ENCODE measurements at regions not wholly inside any gene's neighbourhood (a gene's known extent, or its start where the extent isn't known, plus 50 kb on each side); places are given as distances from the start of the nearest gene placed in this dataset.
"Not testable (repeated sequence)": the region's sequence is repeated elsewhere in the genome, so short reads cannot be mapped to it uniquely, and the experiment has no call there.

DNA sequence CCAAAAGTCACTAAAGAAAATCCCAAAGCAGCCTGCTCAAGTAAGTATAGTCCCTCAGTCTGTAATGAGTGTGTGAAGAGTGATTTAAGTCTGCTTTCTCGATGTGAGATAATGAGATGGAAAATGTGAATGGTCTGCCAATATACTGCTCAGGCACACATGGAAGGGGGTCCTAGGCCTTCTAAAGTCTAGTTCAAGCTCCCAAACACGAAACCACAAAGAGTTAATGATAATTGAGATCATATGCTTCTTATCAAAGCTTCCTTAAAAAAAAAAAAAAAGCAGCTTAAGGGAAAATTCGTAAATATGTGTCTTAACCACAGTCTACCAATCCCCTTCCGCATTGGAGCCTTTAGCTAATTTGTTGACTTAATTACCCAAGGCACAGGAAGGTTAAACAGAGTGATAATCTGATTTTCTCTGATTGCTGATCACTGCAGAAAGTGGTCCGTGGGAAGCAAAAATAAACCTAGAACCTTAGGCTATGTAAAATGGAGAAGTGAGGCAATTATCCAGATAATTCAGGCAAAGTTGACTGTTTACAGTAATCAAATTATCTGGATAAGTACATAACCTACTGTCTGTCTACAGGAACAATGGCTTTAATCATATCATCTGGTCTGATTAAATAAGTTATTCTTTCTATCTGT lies 172.9 kb downstream of the MBL2 start:
- no peak for DNase-seq (ENCODE audit: low spot score)

DNA sequence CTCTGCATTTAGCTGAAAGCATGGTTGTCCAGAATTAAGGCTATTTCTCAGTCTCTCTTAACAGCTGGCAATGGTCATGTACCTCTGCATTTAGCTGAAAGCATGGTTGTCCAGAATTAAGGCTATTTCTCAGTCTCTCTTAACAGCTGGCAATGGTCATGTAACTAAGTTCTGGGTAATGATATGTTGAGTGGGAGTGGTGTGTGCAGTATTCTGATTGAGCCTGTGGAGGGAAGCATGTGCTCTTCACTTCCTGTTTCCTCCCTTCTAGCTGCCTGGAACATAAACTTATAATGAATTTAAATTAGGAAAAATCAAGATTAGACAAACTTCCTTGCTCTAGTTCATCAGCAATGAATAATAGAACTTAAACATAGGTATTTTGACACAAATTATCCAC lies 168.5 kb downstream of the MBL2 start:
- DNase-seq (ENCODE audit: low spot score) = not testable (repeated sequence)

DNA sequence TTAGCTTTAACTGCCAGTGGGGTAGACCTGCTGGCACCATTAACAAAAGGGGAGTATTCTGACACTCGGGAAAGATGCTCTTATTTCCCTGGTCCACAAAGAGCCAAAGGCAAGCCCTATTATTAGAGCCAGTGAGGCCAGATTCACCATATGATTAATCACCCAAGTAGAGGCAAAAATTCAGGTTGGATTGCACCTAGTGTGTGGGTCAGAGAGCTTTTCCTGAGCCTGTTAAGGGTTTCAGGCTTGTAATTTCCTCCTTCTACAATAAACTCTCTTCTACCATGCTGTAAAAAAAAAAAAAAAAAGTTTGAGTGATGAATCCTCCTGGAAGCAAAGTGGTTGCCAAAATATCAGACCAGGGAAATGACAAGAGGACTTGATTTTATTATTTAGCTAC lies 163.5 kb downstream of the MBL2 start:
- DNase-seq (ENCODE audit: low spot score) = no peak

- no peak for DNase-seq (ENCODE audit: low spot score)
Measured at GRCh38 chr10:52609626-52610240, 162.9 kb downstream of the MBL2 start.

GRCh38 chr10:52615331-52615730 lies 157.3 kb downstream of the MBL2 start:
- no peak for DNase-seq (ENCODE audit: low spot score)

DNA sequence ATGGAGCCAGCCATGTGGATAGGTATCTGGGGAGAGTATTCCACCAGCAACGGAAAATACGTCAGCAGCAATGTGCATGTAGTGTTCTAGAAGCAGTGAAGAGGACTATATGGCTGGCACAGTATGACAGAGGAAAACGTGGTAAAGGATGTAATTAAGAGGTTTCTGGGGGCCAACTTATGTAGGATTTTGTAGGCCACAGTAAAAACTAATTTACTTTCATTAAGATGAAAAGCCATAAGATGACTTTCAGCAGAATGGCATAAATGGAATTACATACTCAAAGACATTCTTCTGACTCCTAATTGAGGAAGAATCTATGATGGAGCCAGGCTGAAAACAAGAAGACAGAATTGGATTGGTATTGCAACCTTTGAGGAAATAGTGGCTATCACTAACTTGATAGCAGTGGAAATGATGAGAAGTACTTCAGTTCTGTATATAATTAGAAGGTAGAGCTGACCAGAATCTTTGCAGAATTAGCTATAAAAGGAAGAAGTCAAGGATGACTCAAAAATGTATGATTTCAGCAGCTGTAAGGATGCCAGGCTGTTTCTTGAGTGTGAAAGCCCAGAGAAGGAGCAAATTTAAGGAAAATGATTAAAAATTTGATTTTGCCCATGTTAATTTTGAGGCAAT lies 156.7 kb downstream of the MBL2 start:
- no peak for DNase-seq (ENCODE audit: low spot score)

DNA sequence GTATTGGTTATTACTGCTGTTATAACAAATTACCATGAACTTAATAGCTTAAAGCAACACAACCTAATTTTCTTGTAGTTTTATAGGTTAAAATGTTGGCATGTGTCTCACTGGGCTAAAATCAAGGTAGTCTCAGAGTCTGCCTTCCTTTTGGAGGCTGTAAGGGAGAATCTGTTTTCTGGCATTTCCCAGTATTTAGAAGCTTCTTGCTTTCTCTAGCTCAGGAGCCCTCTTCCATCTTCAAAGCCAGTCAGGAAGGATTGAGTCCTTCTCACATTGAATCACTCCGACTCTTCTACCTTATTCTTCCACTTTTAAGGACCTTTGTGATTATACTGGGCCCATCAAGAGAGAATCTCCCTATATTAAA lies 156.2 kb downstream of the MBL2 start:
- no peak for DNase-seq (ENCODE audit: low spot score)

GRCh38 chr10:52617346-52617745 lies 155.2 kb downstream of the MBL2 start:
- DNase-seq (ENCODE audit: low spot score) = no peak

DNA sequence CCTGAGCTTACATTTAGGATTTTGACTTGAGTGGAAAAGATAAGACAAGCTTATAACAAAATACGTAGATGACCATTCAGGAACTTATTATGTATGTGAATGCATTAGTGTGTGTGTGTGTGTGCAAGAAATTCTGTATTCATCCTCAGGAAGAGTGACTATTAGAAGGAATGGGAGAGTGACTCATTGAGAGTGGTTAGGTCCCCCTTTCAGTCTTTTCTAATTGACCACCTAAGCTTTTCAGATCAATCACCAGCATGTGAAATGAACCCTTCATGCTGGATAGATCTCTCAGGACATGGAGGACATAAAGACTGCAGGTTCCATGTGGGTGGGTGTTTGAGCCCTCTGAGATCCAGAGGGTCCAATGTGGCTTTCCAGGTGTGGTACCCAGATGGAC lies 153.5 kb downstream of the MBL2 start:
- DNase-seq (ENCODE audit: low spot score) = no peak

GRCh38 chr10:52621635-52622079 lies 150.9 kb downstream of the MBL2 start:
- DNase-seq (ENCODE audit: low spot score) = no peak

DNA sequence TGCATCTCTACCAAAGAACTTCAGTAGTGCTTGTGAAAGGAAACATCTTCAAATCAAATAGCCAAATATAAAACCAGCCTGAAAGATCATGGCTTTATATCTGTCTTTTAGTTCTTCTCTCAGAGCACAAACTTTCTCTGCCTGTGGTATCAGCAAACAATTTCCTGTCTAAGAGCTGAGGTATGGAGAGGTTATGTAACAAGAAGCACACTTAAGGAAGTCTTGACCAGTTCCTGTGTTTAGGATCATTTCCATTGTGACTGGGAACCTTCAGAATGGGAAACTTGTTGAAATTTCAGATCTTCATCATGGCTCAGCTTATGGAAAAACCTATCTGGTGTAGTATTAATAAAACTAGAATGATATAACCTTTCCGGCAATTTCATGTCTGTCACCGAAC lies 148.8 kb downstream of the MBL2 start:
- no peak for DNase-seq (ENCODE audit: low spot score)

- DNase-seq (ENCODE audit: low spot score) = no peak
Measured at GRCh38 chr10:52627279-52627678, 145.3 kb downstream of the MBL2 start.

- no peak for DNase-seq (ENCODE audit: low spot score)
Measured at GRCh38 chr10:52631146-52631545, 141.4 kb downstream of the MBL2 start.

- no peak for DNase-seq (ENCODE audit: low spot score)
Measured at GRCh38 chr10:52631648-52632047, 140.9 kb downstream of the MBL2 start.

- DNase-seq (ENCODE audit: low spot score) = no peak
Measured at GRCh38 chr10:52632591-52632990, 140.0 kb downstream of the MBL2 start.

DNA sequence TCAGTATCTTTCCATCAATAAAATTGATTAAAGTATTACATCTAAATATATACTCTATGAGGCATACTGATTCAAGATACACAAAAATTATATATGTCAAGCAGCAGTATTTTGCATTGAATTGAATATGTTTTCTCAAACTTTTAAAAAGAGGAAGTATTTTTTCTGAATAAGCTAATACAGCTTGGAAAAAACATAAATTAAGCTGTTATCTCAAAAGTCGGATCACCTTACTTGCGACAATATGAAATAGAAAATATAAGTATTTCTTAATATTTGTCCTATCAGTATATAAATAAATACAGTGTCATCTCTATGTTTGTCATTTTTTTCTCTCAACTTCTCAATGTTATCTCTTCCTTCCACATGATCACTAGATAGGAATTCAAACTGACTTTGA lies 139.3 kb downstream of the MBL2 start:
- no peak for DNase-seq (ENCODE audit: low spot score)

DNA sequence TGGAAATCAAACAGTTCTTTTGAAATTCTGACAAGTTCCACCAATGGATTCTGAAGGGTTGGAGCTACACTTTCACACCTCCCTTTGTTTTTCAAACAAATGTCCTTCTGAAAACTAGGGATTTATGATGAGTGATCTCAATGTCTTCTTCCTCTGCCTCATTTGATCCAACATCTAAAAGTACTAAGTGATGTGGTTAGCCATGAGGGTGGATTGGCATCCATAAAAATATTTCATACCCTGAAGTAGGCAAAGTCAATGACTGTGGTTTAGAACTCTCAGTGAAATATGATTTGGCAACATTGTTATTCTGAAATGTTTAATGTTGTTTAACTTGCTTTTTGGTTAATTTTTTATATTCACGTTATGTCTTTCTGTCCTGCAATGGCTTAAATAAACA lies 136.9 kb downstream of the MBL2 start:
- DNase-seq (ENCODE audit: low spot score) = no peak

DNA sequence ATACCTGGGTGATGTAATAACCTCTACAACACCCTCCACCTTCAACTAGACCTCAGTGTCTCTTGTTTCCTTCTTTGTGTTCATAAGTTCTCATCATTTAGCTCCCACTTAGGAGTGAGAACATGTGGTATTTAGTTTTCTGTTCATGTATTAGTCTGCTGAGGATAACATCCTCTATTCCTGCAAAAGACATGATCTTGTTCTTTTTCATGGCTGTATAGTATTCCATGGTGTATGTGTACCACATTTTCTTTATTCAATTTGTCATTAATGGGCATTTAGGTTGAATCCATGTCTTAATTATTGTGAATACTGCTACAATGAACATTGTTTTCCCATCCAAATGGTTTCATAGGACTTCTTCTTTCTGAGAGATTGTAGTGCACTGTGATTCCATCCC lies 135.7 kb downstream of the MBL2 start:
- no peak for DNase-seq (ENCODE audit: low spot score)

- DNase-seq (ENCODE audit: low spot score) = no peak
Measured at GRCh38 chr10:52637592-52637991, 135.0 kb downstream of the MBL2 start.

DNA sequence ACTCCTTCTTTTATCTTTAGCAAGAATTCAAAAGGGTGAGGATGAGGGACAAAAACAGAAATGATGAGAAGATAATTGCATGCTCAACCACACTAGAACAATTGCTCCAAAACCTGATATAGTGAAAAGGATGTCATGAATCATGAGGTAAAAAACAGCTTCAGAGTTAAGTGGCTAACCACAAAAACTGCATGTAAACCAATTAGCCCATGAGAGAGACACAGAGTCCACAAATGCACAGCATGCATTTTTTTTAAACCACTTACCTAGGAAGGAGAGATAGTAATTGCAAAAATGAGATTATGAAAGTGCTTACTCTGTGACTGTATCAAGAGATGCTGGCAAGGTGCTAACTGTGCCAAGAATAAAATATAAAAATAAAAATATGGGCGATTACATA lies 132.9 kb downstream of the MBL2 start:
- no peak for DNase-seq (ENCODE audit: low spot score)

- DNase-seq (ENCODE audit: low spot score) = no peak
Measured at GRCh38 chr10:52642208-52642607, 130.4 kb downstream of the MBL2 start.

DNA sequence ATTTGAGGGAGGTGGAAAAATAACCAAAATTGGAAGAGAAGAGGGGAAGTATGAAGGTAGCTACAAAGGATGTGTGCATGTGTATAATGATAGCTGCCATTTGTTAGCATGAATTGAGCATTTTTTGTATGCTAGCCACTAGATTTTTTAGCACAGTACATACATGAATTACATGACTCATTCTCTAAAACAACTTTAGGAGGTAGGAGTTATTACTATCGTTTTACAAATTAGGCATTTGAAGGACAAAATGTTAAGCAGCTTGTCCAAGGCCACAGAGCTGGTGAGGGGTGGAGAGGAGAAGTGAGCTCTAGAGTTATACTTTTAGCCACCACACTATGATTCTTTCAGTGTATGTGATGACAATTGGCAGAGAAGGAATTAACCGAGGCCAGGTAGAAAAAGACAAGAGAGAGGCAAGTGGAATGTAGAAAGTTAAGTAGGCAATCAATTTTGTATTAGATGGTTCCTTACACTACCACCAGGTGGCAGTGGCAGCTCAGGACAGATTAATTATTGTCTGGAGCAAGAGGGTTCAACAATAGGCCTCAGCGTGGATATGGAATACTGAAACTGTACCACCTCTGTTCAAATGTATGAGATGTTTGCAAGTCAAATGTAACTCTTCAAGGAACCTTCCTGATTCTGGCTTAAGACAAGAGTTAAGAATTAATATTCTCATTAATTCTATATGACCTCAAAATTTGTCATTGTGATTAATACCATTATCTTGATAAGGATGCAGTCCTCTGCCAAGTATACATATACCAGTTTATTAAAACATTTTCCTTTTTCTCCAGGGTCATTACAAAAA lies 128.0 kb downstream of the MBL2 start:
- peak; percentile 65 for DNase-seq (ENCODE audit: low spot score)
